Peyer's patch (tissue), 4 donors: ENCODE measurements at regions not wholly inside any gene's neighbourhood (a gene's known extent, or its start where the extent isn't known, plus 50 kb on each side); places are given as distances from the start of the nearest gene placed in this dataset.

ENCODE experiments used
- POLR2A ChIP-seq, 2 donors: fragments of 450-650 bp; IDR thresholded peaks; one replicate each; pipeline ENCODE4 v1.5.1; 2017; ENCODE audit warnings: antibody characterized with exemption in 2 of 2, mild to moderate bottlenecking in 2 of 2, moderate library complexity in 2 of 2
- TF ChIP-seq, protein P1 (sequence below), 6 experiments: fragments of 450-650 bp in 4 of 6; fragments of 200-600 bp in 2 of 6; sonication (generic) in 1 of 6; IDR thresholded peaks; one replicate each; pipeline ENCODE4 v1.5.1; 2017 to 2019; ENCODE audit warnings: antibody characterized with exemption in 6 of 6, mild to moderate bottlenecking in 3 of 6, moderate library complexity in 1 of 6

DNA sequence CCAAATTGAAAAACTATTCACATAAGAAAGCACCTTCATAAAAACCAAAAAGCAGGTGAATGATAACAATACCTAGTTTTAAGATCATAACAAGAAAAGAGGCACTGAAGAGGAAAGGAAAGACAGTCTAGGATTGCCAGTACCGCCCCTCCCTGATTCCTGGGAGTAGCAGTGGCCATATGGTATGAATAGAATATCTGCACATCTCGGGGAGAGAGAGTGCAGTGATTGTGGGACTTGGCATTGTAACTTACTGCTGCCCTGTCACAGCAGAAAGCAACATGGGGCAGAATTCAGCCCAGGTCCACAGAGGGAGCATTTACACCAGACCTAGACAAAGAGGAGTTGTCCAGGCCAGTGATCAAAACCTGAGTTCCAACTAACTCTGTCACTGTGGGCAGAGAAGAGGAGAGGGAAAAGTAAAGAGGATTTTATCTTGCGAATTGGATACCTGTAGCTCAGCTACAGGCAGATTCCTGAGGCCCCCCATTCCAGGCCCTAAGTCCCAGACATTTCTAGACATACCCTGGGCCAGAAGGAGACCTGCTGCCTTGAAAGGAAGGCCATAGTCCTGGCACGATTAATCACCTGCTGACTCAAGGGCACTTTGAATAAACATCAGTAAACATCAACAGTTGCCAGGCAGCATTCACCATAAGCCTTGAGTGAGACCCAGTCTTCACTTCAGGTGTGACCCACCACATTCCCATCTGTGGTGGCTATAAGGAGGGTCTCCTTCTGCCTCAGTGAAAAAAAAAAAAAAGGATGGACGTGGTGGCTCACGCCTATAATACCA, 397.5 kb downstream of the TGFB2 start:
- no peak for TF ChIP-seq POLR2A (IDR thresholded peaks at IDR 0.05)
- TF ChIP-seq, protein P1, sequence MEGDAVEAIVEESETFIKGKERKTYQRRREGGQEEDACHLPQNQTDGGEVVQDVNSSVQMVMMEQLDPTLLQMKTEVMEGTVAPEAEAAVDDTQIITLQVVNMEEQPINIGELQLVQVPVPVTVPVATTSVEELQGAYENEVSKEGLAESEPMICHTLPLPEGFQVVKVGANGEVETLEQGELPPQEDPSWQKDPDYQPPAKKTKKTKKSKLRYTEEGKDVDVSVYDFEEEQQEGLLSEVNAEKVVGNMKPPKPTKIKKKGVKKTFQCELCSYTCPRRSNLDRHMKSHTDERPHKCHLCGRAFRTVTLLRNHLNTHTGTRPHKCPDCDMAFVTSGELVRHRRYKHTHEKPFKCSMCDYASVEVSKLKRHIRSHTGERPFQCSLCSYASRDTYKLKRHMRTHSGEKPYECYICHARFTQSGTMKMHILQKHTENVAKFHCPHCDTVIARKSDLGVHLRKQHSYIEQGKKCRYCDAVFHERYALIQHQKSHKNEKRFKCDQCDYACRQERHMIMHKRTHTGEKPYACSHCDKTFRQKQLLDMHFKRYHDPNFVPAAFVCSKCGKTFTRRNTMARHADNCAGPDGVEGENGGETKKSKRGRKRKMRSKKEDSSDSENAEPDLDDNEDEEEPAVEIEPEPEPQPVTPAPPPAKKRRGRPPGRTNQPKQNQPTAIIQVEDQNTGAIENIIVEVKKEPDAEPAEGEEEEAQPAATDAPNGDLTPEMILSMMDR (IDR thresholded peaks at IDR 0.05): no peak
